ENCODE measurements at regions not wholly inside any gene's neighbourhood (a gene's known extent, or its start where the extent isn't known, plus 50 kb on each side); places are given as distances from the start of the nearest gene placed in this dataset.

DNA sequence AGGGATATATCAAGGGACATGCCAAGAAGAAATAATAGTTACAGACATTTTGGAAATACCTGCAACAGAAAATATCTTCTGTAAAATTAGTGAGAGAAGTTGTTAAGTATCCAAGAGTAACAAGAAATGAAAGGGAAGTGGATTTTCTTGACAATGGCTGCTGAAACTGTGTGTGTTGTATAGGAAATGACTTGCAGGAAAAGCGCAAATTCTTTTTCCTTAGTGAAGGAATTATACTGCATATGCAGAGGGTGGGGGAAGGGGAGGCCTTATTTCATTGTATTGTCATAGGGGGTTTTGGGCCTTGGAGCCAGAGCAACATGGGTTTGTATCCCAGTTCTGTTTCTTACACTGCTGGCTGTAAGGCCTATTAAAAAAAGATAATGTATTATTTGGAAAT is 84.4 kb upstream of the DDHD1 start:
- DNase-seq: no peak
- no peaks in the 10 kb centered on the region for H3K36me3 ChIP-seq
- no peaks in the 10 kb centered on the region for H3K27me3 ChIP-seq
- no peak overlapping the region for H3K4me3 ChIP-seq (ENCODE audit: low read depth, low read length)
- no peaks in the 10 kb centered on the region for H3K4me1 ChIP-seq
- no peaks in the 10 kb centered on the region for H3K9me3 ChIP-seq
- TF ChIP-seq, protein P1, sequence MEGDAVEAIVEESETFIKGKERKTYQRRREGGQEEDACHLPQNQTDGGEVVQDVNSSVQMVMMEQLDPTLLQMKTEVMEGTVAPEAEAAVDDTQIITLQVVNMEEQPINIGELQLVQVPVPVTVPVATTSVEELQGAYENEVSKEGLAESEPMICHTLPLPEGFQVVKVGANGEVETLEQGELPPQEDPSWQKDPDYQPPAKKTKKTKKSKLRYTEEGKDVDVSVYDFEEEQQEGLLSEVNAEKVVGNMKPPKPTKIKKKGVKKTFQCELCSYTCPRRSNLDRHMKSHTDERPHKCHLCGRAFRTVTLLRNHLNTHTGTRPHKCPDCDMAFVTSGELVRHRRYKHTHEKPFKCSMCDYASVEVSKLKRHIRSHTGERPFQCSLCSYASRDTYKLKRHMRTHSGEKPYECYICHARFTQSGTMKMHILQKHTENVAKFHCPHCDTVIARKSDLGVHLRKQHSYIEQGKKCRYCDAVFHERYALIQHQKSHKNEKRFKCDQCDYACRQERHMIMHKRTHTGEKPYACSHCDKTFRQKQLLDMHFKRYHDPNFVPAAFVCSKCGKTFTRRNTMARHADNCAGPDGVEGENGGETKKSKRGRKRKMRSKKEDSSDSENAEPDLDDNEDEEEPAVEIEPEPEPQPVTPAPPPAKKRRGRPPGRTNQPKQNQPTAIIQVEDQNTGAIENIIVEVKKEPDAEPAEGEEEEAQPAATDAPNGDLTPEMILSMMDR (IDR thresholded peaks at IDR 0.05; ENCODE audit: low read depth, low read length): no peak

DNA sequence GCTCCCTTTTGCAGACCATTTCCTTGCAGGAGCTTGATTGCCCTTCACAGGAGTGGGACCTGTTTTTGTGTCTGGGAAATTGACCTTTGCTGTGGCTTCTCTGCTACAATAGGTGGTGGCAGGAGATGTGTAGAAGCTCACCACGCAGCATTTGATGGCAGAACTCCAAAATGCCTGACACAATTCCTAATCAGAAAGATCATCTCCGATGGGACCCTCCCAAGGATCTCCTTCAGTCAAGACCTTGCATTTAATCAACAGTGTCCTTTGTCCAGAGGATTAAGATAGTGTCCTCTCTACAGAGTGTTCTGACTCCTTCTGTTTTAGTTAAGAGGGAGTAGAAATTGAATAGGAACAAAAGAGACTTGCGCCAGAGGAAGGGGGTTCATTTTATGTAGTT is 83.6 kb upstream of the DDHD1 start:
- TF ChIP-seq, protein P1 (IDR thresholded peaks at IDR 0.05; ENCODE audit: low read depth, low read length): no peak

DNA sequence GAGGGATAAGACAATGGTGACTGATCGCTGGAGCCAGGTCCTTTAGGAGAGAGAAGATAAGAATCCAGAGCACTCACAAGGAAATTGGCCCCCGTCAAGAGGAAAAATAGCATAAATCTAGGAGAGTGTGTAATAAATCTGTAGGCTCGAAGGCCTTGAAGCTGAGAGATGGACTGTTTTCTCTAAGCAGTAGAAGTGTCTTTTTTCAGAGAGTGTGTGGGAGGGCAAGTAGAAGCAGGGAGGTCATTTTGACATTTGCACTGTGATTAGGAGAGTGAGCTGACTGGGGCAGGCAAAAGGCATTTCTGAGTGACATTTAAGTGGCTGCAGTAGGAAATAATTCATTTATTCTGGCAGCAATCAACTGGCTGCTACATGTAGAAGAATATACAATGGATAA is 78.0 kb upstream of the DDHD1 start:
- H3K9me3 ChIP-seq: no peaks in the 10 kb centered on the region
- TF ChIP-seq, protein P1 (IDR thresholded peaks at IDR 0.05; ENCODE audit: low read depth, low read length): no peak
- DNase-seq: no peak
- H3K4me3 ChIP-seq (ENCODE audit: low read depth, low read length): no peak overlapping the region
- H3K36me3 ChIP-seq: no peaks in the 10 kb centered on the region
- H3K4me1 ChIP-seq: no peaks in the 10 kb centered on the region
- no peaks in the 10 kb centered on the region for H3K27me3 ChIP-seq

More for the DNA sequence above, 83.6 kb upstream of the DDHD1 start:
- no peaks in the 10 kb centered on the region for H3K36me3 ChIP-seq
- H3K4me3 ChIP-seq (ENCODE audit: low read depth, low read length): no peak overlapping the region
- no peak for DNase-seq
- H3K4me1 ChIP-seq: no peaks in the 10 kb centered on the region
- no peaks in the 10 kb centered on the region for H3K27me3 ChIP-seq
- no peaks in the 10 kb centered on the region for H3K9me3 ChIP-seq

DNA sequence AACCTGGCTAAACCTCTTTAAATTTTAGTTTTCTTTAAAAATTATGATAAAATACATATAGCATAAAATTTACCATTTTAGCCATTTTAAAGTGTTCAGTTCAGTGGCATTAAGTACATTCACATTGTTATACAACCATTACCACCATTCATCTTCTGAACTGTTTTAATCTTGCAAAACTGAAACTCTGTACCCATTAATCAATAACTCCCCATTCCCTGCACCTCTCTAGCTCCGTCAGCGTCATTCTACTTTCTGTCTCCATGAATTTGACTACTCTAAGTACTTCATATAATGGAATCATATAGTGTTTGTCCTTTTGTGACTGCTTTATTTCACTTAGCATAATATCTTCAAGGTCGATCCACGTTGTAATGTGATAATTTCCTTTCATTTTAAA is 75.8 kb upstream of the DDHD1 start:
- Histone ChIP-seq H3K4me1 (no peaks in the 10 kb centered on the region), H3K4me3 (ENCODE audit: low read depth, low read length) (no peak overlapping the region), H3K9me3 (no peaks in the 10 kb centered on the region), H3K36me3 (no peaks in the 10 kb centered on the region), H3K27me3 (no peaks in the 10 kb centered on the region; the same call in 1 of the 2 replicates)
- TF ChIP-seq, protein P1 (IDR thresholded peaks at IDR 0.05; ENCODE audit: low read depth, low read length): no peak
- no peak for DNase-seq

DNA sequence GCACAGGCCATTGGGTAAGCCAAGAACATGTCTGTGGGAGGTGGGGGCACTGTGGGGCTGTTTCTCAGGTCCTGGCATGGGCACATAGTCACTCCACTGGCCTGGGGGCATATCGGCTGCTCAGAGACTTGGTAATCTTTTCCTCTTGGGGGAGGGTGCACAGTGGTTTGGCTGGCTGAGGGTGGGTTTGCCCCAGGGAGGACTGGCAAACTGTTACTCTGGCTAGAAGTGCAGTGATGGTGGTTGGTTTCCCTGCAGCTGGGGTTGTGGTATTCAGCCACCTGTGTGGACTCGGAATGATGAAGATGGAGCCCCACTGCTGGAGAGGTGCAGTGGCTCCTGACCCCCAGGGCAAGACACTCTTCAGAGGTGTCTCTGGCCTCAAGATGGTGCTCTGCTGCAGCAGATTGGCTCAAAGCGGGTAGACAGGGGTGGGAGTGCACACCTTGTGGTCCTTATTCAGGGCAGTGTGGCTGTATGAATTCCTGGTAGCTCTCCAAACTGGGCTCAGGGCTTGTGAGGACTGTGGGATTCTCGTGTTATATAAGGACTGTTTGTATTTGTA is 74.1 kb upstream of the DDHD1 start:
- no peaks in the 10 kb centered on the region; the same call in 1 of the 2 replicates for H3K27me3 ChIP-seq
- no peaks in the 10 kb centered on the region for H3K36me3 ChIP-seq
- H3K4me1 ChIP-seq: no peaks in the 10 kb centered on the region
- H3K4me3 ChIP-seq (ENCODE audit: low read depth, low read length): no peak overlapping the region
- no peak for DNase-seq
- H3K9me3 ChIP-seq: no peaks in the 10 kb centered on the region
- TF ChIP-seq, protein P1 (IDR thresholded peaks at IDR 0.05; ENCODE audit: low read depth, low read length): no peak

DNA sequence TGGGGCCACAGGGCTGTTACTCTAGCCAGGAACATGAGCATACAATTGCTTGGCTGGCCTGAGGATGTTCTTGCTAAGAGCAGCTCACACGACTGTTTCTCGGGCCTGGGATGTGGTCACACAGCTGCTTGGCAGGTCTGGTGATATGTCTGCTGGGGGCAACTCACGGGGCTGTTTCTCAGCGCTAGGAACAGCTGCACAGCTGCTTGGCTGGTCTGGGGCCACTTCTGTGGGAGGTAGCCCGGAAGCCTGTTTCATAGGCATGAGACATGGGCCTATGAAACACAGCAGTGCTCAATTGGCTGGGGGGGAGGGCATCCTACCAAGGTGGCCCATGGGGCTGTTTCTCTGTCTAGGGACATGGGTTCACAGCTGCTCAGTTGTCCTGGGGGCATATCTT is 73.4 kb upstream of the DDHD1 start:
- no peaks in the 10 kb centered on the region for H3K36me3 ChIP-seq
- H3K27me3 ChIP-seq: no peaks in the 10 kb centered on the region; the same call in 1 of the 2 replicates
- no peak overlapping the region for H3K4me3 ChIP-seq (ENCODE audit: low read depth, low read length)
- no peaks in the 10 kb centered on the region for H3K9me3 ChIP-seq
- peak; percentile 22 for DNase-seq
- H3K4me1 ChIP-seq: no peaks in the 10 kb centered on the region
- TF ChIP-seq, protein P1 (IDR thresholded peaks at IDR 0.05; ENCODE audit: low read depth, low read length): no peak

Data from BE2C (cell line).